Pancreas (tissue), 10 donors: ENCODE measurements at regions not wholly inside any gene's neighbourhood (a gene's known extent, or its start where the extent isn't known, plus 50 kb on each side); places are given as distances from the start of the nearest gene placed in this dataset.

Experiments used
- ATAC-seq, 4 donors: fragments of 200-7000 bp; cut with Tn5 transposase; one replicate each; pipeline versions ENCODE4 v1.8.0 to v1.9.1; 2020; ENCODE audit warnings: mild to moderate bottlenecking in 4 of 4, moderate library complexity in 4 of 4
- DNase-seq, 6 donors: peaks; one replicate each; pipeline ENCODE4 v3.0.0-alpha.2; 2020
- FAIRE-seq: peaks from 2 replicates; lab custom pipeline; 2012; peaks lifted over from hg19 to GRCh38; lab: Jason Lieb, UNC
- H3K27ac ChIP-seq, 4 donors: fragments of 200-600 bp; sonication (generic); 1 replicate in 3 of 4; 2 replicates in 1 of 4; pipeline versions ENCODE4 v1.5.0 to v1.8.0; 2020
- H3K27me3 ChIP-seq, 4 donors: fragments of 200-600 bp; one replicate each; pipeline ENCODE4 v1.8.0; 2021
- H3K36me3 ChIP-seq, 3 donors: fragments of 200-600 bp; sonication (generic) in 1 of 3; one replicate each; pipeline versions ENCODE4 v1.5.0 to v1.8.0; 2020 to 2021
- H3K4me1 ChIP-seq, 3 donors: fragments of 200-600 bp; one replicate each; pipeline ENCODE4 v1.8.0; 2021
- H3K4me3 ChIP-seq, 4 donors: fragments of 200-600 bp; sonication (generic) in 2 of 4; one replicate each; pipeline versions ENCODE4 v1.5.0 to v1.8.0; 2020 to 2021
- H3K9me3 ChIP-seq, 4 donors: fragments of 200-600 bp; one replicate each; pipeline ENCODE4 v1.8.0; 2021
- CTCF ChIP-seq, 4 donors: fragments of 200-600 bp; sonication (generic) in 3 of 4; IDR thresholded peaks; one replicate each; pipeline versions ENCODE4 v1.5.0 to v1.8.0; 2021; ENCODE audit warnings: antibody characterized with exemption in 4 of 4
- whole genome bisulfite sequencing, 2 donors: extraction: QIAGEN DNeasy Blood & Tissue Kit; methylation state at CpG; one replicate each; pipeline ENCODE4 v1.1.7; 2013; 5-methylcytosine and 5-hydroxymethylcytosine counted together
- intact Hi-C, 3 donors: fragments of 100-400 bp; cut with DNase I; formaldehyde crosslinking; loops; one replicate each; pipeline versions ENCODE4 v1.11.1 to v1.14.2; 2022
- donor health status: healthy with polysubstance abuse.
- donor health status: DM: no; HTN: no; CAD: no; lungs with moderate emphysema.
- donor health status: DM: no; HTN: no; CAD: no.
- donor health status: control.
- donor health status: control.
- donor health status: Bipolar disorder and iron deficiency.
- donor health status: DM: yes; HTN: yes; CAD: no.
- donor health status: DM: no; HTN: no; CAD: no.
- donor health status: DM: no; HTN: no; CAD: no.
- donor health status: DM: yes; HTN: yes; CAD: no.

- intact Hi-C loops, result no loop called here
- no peak for ATAC-seq
- 79 to 82% methylated on average over 1 of the region's 1 CpG for WGBS, 2 donors
Measured at GRCh38 chr5:175220549-175220948, 223.4 kb downstream of the DRD1 start.

GRCh38 chr5:175219366-175219765 is 224.6 kb downstream of the DRD1 start:
- ATAC-seq (no peak), DNase-seq (no peak), FAIRE-seq (no peak)
- no peak overlapping the region for H3K27ac ChIP-seq
- WGBS, 2 donors, result 16 to 20% methylated on average over 2 of the region's 2 CpGs
- intact Hi-C loops, result no loop called here
- H3K36me3 ChIP-seq, result no peaks in the 10 kb centered on the region
- H3K27me3 ChIP-seq, result no peaks in the 10 kb centered on the region
- no peaks in the 10 kb centered on the region for H3K9me3 ChIP-seq
- H3K4me1 ChIP-seq, result no peaks in the 10 kb centered on the region
- TF ChIP-seq CTCF (IDR thresholded peaks at IDR 0.05), result no peak
- no peak overlapping the region for H3K4me3 ChIP-seq

More at GRCh38 chr5:175220549-175220948, 223.4 kb downstream of the DRD1 start:
- TF ChIP-seq CTCF (IDR thresholded peaks at IDR 0.05), result no peak
- no peak for DNase-seq
- FAIRE-seq, result no peak
- no peaks in the 10 kb centered on the region for H3K9me3 ChIP-seq
- H3K27ac ChIP-seq, result no peak overlapping the region
- no peak overlapping the region for H3K4me3 ChIP-seq
- no peaks in the 10 kb centered on the region for H3K4me1 ChIP-seq
- H3K27me3 ChIP-seq, result no peaks in the 10 kb centered on the region
- no peaks in the 10 kb centered on the region for H3K36me3 ChIP-seq

- no peak overlapping the region for H3K27ac ChIP-seq
- H3K36me3 ChIP-seq, result no peaks in the 10 kb centered on the region
- WGBS, 2 donors, result 73 to 76% methylated on average over 6 of the region's 6 CpGs
- peak in 1 of 4 donors; percentile 32 for ATAC-seq
- H3K4me1 ChIP-seq, result no peaks in the 10 kb centered on the region
- no peak for TF ChIP-seq CTCF (IDR thresholded peaks at IDR 0.05)
- no peak overlapping the region for H3K4me3 ChIP-seq
- H3K27me3 ChIP-seq, result no peaks in the 10 kb centered on the region
- DNase-seq, result no peak
- intact Hi-C loops, result no loop called here
- no peak for FAIRE-seq
- H3K9me3 ChIP-seq, result no peaks in the 10 kb centered on the region
Measured at GRCh38 chr5:175216991-175217390, 227.0 kb downstream of the DRD1 start.

GRCh38 chr5:175215906-175216305 is 228.1 kb downstream of the DRD1 start:
- WGBS, 2 donors, result 56 to 60% methylated on average over 11 of the region's 11 CpGs
- ATAC-seq, result no peak
- no peak for FAIRE-seq
- DNase-seq, result no peak
- TF ChIP-seq CTCF (IDR thresholded peaks at IDR 0.05), result no peak
- Histone ChIP-seq H3K4me1 (no peaks in the 10 kb centered on the region), H3K36me3 (no peaks in the 10 kb centered on the region), H3K4me3 (no peak overlapping the region), H3K27ac (no peak overlapping the region), H3K9me3 (no peaks in the 10 kb centered on the region), H3K27me3 (no peaks in the 10 kb centered on the region)
- intact Hi-C loops, result no loop called here

GRCh38 chr5:175214152-175214551 is 229.8 kb downstream of the DRD1 start:
- 15 to 20% methylated on average over 2 of the region's 2 CpGs for WGBS, 2 donors
- no peaks in the 10 kb centered on the region for H3K9me3 ChIP-seq
- H3K4me1 ChIP-seq, result no peaks in the 10 kb centered on the region
- no peaks in the 10 kb centered on the region for H3K36me3 ChIP-seq
- FAIRE-seq, result no peak
- no peaks in the 10 kb centered on the region for H3K27me3 ChIP-seq
- intact Hi-C loops, result no loop called here
- H3K4me3 ChIP-seq, result no peak overlapping the region
- no peak overlapping the region for H3K27ac ChIP-seq
- no peak for DNase-seq
- TF ChIP-seq CTCF (IDR thresholded peaks at IDR 0.05), result no peak
- no peak for ATAC-seq
